GM18502 (cell line): ENCODE measurements at regions not wholly inside any gene's neighbourhood (a gene's known extent, or its start where the extent isn't known, plus 50 kb on each side); places are given as distances from the start of the nearest gene placed in this dataset.
"Not testable (repeated sequence)": the region's sequence is repeated elsewhere in the genome, so short reads cannot be mapped to it uniquely, and the experiment has no call there.

ENCODE experiments used
- ATAC-seq: cut with Tn5 transposase; IDR thresholded peaks from one replicate; pipeline ENCODE4 v1.9.1; 2021; ENCODE audit warnings: mild to moderate bottlenecking; ENCODE audit not compliant: unreplicated experiment, poor library complexity

DNA sequence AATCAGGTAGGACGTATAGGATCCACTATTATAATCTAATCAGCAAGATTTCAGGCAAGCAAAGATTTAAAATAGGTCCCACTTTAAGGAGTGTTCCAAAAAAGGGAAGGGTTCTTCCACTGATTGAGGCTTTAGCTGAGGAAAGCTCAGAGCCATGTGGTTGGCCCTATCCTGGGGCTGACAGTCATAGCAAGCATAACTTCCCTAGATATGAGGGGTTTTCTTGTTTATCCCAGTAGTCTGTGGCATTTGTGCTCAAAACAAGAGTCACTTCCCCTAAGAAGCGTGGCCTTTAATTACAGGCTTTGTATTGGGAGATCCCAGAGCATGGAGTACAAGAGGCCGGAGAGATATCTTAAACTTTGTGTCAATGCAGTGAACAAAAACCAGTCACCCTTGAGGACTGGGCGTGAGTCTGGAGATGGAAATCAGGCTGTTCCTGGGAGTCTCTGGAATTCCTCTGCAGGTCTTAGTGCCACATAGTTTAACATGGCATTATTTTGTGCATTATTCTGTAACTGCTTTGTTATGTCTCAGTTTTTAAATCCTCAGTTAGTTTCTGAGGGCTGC, 136.9 kb upstream of the FBXO11 start:
- no peak for ATAC-seq

DNA sequence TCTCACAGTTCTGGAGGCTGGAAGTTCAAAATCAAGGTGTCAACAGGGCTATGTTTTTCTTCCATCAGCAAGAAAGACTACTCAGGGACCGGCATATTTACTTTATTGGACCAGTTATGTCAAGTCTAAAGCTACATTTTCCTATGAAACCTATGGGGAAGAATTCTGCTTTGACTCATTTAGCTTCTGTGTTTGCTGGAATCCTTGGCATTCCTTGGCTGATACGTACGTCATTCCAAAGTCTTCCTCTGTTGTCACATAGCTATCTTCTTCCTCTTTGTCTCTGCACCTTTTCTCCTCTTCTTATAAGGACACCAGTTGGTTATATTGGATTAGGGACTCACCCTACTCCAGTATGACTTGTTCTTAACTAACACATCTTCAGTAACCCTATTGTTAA, 137.4 kb upstream of the FBXO11 start:
- ATAC-seq, result no peak

DNA sequence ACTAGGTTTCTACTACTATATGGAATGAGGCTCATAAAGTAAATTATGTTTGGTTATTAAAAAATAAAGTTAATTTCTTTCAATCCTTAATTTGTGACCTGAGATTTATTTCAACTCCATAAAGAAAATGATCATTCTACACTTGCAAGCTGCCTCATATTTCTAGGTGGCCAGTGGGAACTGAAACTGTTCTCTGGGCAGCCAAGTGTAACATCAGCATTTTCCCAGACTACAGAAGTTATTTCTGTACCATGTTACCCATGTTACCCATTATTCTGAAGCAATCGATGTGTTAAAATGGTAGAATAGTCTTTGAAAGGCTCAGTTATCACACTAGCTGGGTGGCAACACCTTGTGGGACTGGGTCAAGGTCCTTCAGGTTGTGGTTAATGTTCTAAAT, 139.3 kb upstream of the FBXO11 start:
- ATAC-seq, result no peak

DNA sequence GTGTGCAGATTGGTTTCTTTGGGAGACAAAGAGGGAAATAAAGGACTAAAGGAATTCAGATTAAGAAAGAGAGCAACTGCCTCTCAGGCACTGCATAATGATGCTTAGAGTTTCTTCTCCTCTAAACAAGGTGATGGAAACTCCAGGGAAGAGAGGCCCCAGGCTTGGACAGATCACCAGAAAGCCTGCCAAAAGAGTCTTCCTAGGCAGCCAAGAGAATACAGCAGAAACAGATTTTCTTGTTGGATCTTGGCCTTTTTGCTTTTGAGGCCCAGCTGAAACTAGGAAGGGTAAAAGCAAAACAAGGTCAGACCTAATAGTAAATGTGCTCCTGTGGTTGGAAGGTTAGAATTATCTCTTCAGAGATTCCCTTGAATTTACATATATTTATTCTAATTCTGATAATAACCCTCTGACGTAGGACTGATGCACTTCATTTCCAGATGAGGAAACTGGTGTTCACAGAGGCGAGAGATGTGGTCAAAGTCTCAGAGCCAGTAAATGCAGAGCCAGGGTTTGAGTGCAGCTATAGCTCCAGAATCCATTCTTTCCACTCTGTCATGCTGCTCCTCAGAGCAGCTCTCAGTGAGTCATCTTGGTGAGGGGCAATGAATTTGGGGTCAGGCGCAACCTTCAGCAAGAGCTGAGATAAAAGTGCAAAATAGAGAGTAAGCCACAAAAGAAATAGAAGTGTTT, 142.3 kb upstream of the FBXO11 start:
- no peak for ATAC-seq

- ATAC-seq, result no peak
These were observed 143.1 kb upstream of the FBXO11 start for GRCh38 chr2:48049371-48049770.

GRCh38 chr2:48050711-48051110, 144.4 kb upstream of the FBXO11 start:
- ATAC-seq, result no peak

DNA sequence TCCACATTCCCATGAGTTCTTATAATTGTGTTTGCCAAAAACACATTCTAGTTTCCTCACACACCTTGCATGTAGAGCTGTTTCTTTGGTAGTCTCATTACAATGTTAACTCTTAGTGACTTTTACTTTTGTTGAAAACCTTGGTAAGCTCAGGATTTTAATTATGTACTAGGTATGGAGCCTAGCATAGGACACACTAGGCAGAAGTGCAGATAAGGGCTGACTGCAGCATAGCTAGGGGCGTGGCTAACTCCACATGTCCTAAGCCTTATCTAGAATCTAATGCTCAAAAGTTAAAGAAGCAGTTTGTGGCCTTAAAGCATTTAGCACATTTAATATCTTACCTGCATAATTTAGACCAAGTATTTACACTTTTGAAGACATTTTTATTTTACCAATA, 153.7 kb upstream of the FBXO11 start:
- ATAC-seq, result no peak

DNA sequence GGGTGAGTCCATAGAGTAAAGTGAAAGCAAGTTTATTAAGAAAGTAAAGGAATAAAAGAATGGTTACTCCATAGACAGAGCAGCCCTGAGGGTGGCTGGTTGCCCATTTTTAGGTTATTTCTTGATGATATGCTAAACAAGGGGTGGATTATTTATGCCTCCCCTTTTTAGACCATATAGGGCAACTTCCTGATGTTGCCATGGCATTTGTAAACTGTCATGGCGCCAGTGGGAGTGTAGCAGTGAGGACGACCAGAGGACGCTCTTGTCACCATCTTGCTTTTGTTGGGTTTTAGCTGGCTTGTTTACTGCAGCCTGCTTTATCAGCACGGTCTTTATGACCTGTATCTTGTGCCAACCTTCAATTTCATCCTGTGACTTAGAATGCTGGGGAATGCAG, 155.4 kb upstream of the FBXO11 start:
- ATAC-seq, result not testable (repeated sequence)

DNA sequence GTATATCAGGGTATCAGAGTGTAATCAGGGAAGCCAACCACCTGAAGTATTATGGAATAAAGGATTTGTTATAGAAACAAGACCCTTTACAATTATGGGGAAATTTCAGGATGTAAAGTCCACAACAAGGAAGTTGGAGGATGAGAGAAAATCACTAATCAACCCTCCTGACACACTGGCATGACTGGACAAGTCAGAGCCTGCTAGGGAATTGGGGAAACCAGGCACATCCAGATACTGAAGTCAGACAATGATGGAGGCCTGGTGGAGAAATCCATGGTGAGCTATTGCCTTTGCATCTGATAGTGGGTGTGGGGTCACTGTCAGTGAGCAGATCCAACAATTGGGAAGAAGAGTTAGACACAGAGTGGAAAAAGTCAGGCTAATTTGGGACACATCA, 158.8 kb upstream of the FBXO11 start:
- no peak for ATAC-seq

DNA sequence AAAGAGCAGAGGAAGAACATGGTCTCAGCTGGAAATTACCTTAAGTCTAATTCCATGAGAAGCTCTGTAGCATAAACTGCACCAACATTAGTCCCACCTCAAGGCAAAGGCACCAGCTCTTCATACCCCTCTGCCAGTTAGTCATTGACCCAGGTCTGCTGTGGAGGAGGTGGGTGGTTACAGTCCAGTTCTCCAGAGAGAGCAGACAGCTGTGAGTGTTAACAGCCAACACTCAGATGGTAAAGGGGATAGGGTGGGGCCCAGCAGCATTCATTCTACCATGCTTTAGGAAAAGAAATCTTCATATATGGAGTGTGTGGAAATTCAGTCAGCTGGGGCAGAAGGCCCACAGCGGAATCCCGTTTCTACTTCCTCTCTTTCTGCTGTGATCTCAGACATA, 159.7 kb upstream of the FBXO11 start:
- no peak for ATAC-seq

- ATAC-seq, result no peak
These were observed 163.5 kb upstream of the FBXO11 start for GRCh38 chr2:48069769-48070168.

DNA sequence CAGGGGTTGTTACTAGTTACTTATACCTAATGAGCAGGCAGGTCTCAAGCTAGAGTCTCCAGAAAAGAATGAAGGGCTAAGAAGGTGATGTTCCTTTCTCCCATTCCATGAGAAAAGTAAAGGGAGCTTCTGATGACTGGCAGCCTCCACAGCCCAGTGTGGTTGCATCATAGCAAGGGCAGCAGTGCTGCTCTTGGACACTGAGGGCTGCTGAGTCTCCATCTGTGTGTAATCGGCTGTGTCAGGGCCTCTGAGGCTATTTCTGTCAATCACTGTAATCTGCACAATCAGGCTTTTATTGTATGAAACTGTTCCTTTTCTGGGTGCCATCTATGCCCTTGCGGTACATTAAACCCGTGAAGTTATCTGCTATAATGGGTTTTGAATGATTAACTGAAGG, 164.1 kb upstream of the FBXO11 start:
- ATAC-seq, result no peak

DNA sequence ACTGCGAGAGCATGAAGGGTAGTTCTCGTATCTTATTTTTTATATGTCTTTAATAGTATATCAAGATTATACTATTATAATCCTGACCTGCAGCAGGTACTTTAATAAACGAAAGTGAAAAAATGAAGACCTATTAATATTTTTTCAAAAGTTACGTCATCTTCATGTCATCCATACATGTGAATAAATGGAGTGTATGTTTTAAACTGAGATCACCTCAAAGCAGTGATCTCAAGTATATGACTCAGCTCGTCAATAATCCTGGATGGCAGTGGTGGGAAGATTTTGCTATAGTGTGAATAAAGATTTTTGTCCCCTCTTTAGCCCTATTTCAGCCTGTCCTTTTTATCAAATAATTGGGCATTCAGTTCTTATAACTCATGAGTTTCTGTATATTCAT, 166.3 kb upstream of the FBXO11 start:
- no peak for ATAC-seq

DNA sequence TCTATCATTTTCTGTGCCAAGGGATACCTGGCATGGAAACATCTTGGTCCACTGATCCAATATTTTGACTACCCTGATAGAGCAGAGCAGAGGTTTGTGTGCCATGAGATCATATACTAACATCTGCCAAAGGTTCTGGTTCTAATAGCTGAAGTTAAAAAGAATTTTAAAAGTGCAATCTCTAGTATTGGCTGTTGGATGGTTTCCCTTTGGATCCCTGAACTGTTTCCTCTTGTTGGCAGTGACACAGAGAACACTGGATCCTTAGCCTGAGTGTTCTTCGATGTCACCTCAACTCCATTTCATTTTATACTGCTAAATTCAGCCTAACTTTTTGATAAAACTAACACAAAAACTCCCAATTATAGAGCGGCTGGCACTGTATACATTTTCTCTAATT, 169.3 kb upstream of the FBXO11 start:
- ATAC-seq, result no peak

DNA sequence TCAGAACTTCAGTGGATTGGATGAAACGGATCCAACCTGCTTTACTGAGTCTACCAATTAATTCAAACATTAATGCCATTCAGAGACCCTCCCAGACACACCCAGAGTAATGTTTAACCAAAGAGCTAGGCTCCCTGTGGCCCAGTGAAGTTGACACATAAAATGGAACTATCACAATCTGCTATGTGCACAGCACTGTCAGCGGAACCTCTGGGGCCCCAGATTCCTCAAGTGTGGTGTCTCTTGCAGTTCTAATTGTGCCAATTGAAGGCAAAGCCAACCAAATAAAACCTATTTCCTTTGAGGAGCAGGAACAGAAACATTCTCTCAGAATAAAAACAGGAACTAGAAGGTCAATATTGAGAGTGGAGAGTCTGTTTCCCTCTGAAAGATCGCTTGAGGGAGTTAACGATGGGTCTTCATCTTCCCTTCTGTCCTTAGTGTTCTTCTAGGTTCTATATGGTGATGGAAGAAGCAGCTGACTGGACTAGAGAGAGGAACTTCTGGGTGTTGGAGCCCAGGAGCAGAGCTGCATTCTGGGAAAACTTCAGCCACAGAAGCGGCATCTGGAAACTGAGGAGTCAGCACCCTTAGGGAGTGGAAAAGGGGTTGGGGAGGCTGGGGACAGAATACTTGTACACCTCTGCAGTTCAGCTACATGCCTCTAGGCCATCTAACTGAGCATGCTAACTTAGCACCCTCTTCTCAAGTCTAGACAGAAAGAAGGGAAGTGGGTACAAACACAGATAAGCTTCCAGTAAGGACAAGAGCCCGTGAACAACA, 174.4 kb upstream of the FBXO11 start:
- no peak for ATAC-seq

- ATAC-seq, result no peak
These were observed 175.0 kb upstream of the FBXO11 start for GRCh38 chr2:48081317-48081628.

GRCh38 chr2:48085888-48086287, 179.6 kb upstream of the FBXO11 start:
- ATAC-seq, result no peak

DNA sequence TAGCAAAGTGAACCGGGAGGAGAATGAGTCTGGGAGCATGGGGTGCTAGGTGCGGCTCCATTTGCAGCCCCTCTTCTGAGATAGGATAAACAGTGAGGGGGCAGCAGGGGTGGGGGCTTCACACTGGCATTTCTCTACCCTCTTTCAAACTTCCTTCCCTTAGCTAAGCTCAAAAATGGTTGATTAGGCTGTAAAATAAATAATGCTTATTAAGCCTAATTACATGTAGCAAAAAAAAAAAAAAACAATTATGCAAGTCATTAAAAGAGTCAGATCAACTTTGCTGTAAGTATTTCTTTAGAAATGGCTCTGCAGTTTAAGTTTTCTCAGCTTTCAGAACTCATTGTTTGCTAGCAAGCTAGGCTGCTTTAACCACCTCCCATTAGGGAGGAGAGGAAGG, 182.7 kb upstream of the FBXO11 start:
- ATAC-seq, result no peak

- ATAC-seq, result no peak
These were observed 183.3 kb upstream of the FBXO11 start for GRCh38 chr2:48089644-48090043.

DNA sequence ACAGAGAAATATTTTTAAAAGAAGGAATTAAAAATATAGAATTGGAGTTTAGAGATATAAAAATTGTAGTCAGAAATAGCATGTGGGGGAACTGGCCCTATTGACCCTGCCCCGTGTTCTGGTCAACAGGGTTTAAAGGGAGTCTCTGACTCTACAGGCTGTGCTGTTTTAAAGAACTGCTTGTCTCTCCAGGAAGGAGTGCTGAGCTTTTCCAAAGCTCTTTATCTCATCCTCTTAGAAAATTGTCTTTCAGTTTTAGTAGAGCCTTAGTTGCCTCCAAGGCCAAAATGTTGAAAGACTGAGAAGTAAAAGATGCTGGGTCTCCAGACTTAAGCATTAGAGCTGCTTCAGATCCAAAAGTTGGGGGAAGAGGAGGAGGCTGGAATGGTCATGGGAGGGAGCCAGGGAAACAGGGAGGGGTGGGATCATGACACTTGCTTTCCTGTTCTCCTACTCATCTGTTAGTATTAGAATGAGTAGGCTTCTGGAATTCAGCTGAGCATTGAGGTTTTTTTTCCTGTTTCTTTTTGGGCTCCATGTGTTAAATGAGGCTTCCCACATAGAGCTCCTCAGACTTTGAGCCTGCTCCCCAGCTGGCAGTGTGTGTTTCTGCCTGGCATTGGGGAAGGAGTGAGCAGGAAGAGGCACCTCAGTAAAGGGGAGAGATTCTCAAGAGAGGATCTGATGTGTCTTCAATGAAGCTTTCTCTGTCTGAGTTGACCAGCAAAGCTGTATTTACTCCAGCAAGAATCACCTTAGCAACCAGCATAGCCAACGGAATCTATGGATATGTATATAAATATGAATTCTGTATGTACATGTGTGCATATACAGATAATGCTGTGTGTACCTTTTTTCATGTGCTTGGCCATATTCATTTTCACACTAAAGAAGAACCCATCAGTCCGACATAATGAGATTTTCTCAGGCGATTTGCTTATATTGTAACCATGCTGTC, 186.8 kb upstream of the FBXO11 start:
- no peak for ATAC-seq

DNA sequence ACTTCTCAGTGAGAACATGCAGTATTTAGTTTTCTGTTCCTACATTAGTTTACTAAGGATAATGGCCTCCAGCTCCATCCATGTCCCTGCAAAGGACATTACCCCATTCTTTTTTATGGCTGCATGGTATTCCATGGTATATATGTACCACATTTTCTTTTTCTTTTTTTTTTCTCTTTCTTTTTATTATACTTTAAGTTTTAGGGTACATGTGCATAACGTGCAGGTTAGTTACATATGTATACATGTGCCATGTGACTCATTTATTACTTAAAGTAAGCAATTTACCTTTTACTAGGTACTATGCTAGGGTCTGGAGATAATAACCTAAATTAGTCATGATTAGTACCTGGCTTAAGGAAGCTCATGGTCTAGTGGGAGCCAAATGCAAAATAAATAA, 190.5 kb upstream of the FBXO11 start:
- ATAC-seq, result not testable (repeated sequence)
